Uterus (tissue), 2 donors: ENCODE measurements at regions not wholly inside any gene's neighbourhood (a gene's known extent, or its start where the extent isn't known, plus 50 kb on each side); places are given as distances from the start of the nearest gene placed in this dataset.

ENCODE experiments used
- CTCF ChIP-seq, 4 experiments: fragments of 200-600 bp in 2 of 4; fragments of 450-650 bp in 2 of 4; sonication (generic) in 2 of 4; IDR thresholded peaks; one replicate each; pipeline ENCODE4 v1.5.1; 2016 to 2019; ENCODE audit warnings: antibody characterized with exemption in 4 of 4, mild to moderate bottlenecking in 2 of 4, moderate library complexity in 1 of 4
- POLR2A ChIP-seq, 2 donors: fragments of 450-650 bp; IDR thresholded peaks; one replicate each; pipeline ENCODE4 v1.6.1; 2016; ENCODE audit warnings: antibody characterized with exemption in 2 of 2, mild to moderate bottlenecking in 1 of 2, moderate library complexity in 1 of 2

- TF ChIP-seq POLR2A (IDR thresholded peaks at IDR 0.05) (no peak), CTCF (IDR thresholded peaks at IDR 0.05) (no peak)
Measured at GRCh38 chr9:80485420-80486250, 913.9 kb downstream of the TLE4 start.
